Esophagus muscularis mucosa (tissue), 4 donors: ENCODE measurements at regions not wholly inside any gene's neighbourhood (a gene's known extent, or its start where the extent isn't known, plus 50 kb on each side); places are given as distances from the start of the nearest gene placed in this dataset.

ENCODE experiments used
- EP300 ChIP-seq: sonication (generic); formaldehyde crosslinking; IDR thresholded peaks from one replicate; pipeline ENCODE4 v1.6.1; 2017; ENCODE audit warnings: antibody characterized with exemption
- POLR2A ChIP-seq: fragments of 450-650 bp; IDR thresholded peaks from one replicate; pipeline ENCODE4 v1.6.1; 2017; ENCODE audit warnings: antibody characterized with exemption, moderate library complexity, mild to moderate bottlenecking, low read depth
- POLR2AphosphoS5 ChIP-seq, 2 donors: sonication (generic); formaldehyde crosslinking; IDR thresholded peaks; one replicate each; pipeline ENCODE4 v1.6.1; 2017; ENCODE audit warnings: antibody characterized with exemption in 2 of 2
- TF ChIP-seq, protein P1 (sequence below), 3 experiments: fragments of 200-600 bp in 2 of 3; fragments of 450-650 bp in 1 of 3; sonication (generic) in 2 of 3; IDR thresholded peaks; one replicate each; pipeline ENCODE4 v1.5.1; 2017 to 2019; ENCODE audit warnings: antibody characterized with exemption in 3 of 3, mild to moderate bottlenecking in 2 of 3, moderate library complexity in 1 of 3

DNA sequence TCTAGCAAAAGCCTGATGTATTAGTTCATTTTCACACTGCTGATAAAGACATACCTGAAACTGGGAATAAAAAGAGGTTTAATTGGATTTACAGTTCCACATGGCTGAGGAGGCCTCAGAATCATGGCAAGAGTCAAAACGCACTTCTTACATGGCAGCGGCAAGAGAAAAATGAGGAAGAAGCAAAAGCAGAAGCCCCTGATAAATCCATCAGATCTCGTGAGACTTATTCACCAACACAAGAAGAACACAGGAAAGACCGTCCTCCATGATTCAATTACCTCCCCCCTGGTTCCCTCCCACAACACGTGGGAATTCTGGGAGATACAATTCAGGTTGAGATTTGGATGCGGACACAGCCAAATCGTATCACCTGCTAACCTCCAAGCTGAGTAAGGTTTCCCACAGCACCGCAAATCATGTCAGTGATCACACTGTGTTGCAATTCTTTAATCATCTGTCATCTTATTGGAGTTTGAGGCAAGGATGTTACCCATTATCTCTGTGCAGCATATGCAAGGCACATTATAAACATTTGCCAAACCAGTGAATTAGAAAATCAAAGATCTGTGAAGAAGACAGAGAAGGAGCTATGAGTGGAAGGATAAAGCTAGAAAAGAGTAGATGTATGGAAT is 128.5 kb downstream of the ZNF281 start:
- TF ChIP-seq, protein P1, sequence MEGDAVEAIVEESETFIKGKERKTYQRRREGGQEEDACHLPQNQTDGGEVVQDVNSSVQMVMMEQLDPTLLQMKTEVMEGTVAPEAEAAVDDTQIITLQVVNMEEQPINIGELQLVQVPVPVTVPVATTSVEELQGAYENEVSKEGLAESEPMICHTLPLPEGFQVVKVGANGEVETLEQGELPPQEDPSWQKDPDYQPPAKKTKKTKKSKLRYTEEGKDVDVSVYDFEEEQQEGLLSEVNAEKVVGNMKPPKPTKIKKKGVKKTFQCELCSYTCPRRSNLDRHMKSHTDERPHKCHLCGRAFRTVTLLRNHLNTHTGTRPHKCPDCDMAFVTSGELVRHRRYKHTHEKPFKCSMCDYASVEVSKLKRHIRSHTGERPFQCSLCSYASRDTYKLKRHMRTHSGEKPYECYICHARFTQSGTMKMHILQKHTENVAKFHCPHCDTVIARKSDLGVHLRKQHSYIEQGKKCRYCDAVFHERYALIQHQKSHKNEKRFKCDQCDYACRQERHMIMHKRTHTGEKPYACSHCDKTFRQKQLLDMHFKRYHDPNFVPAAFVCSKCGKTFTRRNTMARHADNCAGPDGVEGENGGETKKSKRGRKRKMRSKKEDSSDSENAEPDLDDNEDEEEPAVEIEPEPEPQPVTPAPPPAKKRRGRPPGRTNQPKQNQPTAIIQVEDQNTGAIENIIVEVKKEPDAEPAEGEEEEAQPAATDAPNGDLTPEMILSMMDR (IDR thresholded peaks at IDR 0.05): no peak
- TF ChIP-seq POLR2A (no peak), EP300 (no peak), POLR2AphosphoS5 (IDR thresholded peaks at IDR 0.05) (no peak)
